ENCODE measurements at regions not wholly inside any gene's neighbourhood (a gene's known extent, or its start where the extent isn't known, plus 50 kb on each side); places are given as distances from the start of the nearest gene placed in this dataset.

DNA sequence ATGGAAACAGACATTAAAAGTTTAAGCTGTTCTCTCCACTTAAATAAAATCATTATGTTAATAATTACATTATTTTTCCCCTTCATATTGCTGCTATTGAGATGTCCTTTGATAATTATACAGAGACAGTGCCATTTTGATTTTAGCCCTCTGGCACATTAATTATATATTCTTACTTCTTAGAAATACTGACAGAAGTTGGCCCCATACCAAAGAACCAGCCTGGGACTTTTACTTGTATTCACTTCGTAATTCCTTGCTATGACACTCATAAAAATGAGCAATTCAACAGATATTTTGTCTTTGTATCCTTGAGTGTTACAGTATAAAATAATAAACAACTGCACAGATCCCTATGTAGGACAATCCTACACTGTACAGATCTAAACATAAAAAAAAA, 743.7 kb downstream of the TBC1D32 start:
- no peaks in the 10 kb centered on the region for H3K36me3 Mint-ChIP-seq
- no peak overlapping the region for H3K27ac Mint-ChIP-seq
- no peaks in the 10 kb centered on the region for H3K9me3 Mint-ChIP-seq (ENCODE audit: low read depth)
- H3K4me1 Mint-ChIP-seq (ENCODE audit: low read depth), result no peaks in the 10 kb centered on the region
- H3K4me3 Mint-ChIP-seq, result no peak overlapping the region
- H3K27me3 Mint-ChIP-seq, result no peaks in the 10 kb centered on the region

DNA sequence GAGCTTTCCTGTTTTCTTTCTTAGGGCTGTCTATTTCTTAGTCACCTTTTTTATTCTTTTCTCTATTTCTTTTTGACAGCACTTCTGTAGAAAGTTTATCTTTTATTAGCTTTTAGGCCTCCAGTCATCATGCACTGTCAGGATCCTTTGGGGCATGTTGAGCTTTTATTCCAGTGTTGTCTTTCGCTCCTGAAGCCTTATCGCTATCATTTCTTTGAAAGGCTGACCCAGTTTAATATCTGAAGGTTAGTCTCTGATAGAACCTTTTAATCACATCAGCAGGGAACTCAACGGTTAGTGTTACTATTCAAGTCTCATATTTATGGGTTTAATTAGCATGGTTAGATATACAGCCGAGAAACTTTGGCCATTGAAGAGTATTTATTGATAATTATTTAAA, 745.9 kb downstream of the TBC1D32 start:
- no peak overlapping the region for H3K27ac Mint-ChIP-seq
- no peaks in the 10 kb centered on the region for H3K36me3 Mint-ChIP-seq
- H3K4me1 Mint-ChIP-seq (ENCODE audit: low read depth), result no peaks in the 10 kb centered on the region
- no peak overlapping the region for H3K4me3 Mint-ChIP-seq
- H3K9me3 Mint-ChIP-seq (ENCODE audit: low read depth), result no peaks in the 10 kb centered on the region
- no peaks in the 10 kb centered on the region for H3K27me3 Mint-ChIP-seq

DNA sequence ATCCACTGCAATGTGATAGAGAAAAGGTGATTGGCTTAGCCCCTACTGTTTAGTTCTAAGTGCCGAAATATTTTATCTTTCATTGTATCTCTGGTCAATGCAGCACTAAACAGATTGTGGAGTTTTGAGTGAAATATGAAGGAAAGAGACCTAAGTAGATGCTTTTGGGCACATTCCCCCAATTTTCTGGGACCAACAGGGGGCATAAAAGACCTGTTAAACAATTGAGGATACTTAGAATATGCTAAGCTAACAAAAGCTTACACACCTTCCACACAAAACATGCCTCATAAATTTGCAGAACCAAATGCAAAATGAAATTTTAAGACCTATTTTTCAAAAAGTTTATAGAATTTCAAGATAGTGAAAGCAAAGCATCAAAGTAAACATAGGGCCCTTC, 746.9 kb downstream of the TBC1D32 start:
- no peaks in the 10 kb centered on the region for H3K4me1 Mint-ChIP-seq (ENCODE audit: low read depth)
- H3K27ac Mint-ChIP-seq, result no peak overlapping the region
- H3K27me3 Mint-ChIP-seq, result no peaks in the 10 kb centered on the region
- H3K9me3 Mint-ChIP-seq (ENCODE audit: low read depth), result peaks cover 6% of the 10 kb centered on the region
- no peak overlapping the region for H3K4me3 Mint-ChIP-seq
- no peaks in the 10 kb centered on the region for H3K36me3 Mint-ChIP-seq

DNA sequence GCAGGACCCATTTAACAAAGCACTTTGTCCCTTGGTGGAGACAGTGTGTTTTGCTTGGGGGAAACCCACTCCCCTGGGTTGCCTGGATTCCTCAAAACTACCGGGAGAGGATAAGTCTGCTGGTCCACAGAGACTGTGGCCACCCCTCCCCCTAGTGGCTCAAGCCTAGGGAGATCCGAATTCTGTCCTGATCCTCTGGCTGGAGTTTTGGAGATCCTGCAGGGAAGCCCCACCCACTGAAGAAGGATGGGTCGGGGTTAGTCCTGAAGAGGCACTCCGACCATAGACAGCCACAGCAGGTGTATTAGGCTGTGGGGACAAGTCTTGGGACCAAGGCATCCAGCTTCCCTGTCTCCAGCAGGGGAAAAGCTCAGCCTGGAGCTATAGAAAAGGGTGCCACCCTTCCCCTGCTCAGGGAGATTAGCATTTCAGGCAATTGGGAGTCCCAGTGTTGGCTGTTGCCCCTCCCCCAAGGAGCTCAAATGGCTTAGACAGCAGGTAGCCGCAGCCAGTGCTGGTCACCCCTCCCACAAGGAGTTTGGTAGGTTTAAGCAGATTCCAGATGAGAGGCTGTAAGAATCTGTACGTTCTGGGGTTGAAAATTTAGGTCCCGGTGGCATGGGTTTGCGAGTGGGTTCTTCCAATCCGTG, 750.0 kb downstream of the TBC1D32 start:
- Mint-ChIP-seq H3K36me3 (no peaks in the 10 kb centered on the region), H3K9me3 (ENCODE audit: low read depth) (peaks cover 6% of the 10 kb centered on the region), H3K27me3 (no peaks in the 10 kb centered on the region), H3K4me1 (ENCODE audit: low read depth) (no peaks in the 10 kb centered on the region), H3K4me3 (no peak overlapping the region), H3K27ac (no peak overlapping the region)

DNA sequence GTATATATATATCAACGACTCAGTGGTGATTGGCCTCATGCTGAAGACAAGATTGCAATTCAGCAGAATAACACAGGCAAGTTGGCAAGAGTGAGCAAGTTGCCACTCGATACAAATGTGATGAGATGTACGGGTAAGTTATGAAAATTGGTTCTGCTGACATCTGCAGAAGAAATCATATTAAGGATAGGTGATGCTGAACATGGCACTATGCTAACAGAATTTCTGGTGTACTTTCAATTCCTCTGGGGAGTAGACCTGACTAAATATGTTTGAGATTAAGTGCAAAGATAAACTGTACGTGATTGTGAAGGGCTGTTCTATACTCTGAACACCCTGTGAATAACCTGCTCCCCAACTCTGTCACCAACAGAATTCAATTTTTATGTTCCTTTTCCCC, 758.2 kb downstream of the TBC1D32 start:
- Mint-ChIP-seq H3K4me1 (ENCODE audit: low read depth) (no peaks in the 10 kb centered on the region), H3K27ac (no peak overlapping the region), H3K4me3 (no peak overlapping the region), H3K9me3 (ENCODE audit: low read depth) (no peaks in the 10 kb centered on the region), H3K36me3 (no peaks in the 10 kb centered on the region), H3K27me3 (no peaks in the 10 kb centered on the region)

DNA sequence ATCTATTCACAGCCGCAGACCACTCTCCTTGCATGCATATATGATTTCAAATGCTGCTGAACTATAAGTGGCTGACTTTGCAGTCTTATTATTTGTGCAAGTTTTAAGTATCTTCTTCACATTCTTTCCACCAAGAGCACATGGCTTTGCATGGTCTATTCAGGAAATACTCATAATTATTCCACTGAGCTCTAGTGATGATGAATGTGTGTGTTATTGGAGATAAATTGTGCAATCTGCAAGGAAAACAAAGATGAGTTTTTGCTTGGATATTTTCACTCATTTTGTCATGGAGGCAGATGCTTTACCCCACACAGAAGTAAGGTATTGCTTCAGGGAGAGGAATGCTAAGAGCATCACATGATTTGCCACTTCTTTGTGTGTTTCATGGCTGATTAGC, 764.6 kb downstream of the TBC1D32 start:
- H3K4me3 Mint-ChIP-seq, result no peak overlapping the region
- peaks cover 3% of the 10 kb centered on the region for H3K9me3 Mint-ChIP-seq (ENCODE audit: low read depth)
- H3K36me3 Mint-ChIP-seq, result no peaks in the 10 kb centered on the region
- no peak overlapping the region for H3K27ac Mint-ChIP-seq
- H3K27me3 Mint-ChIP-seq, result no peaks in the 10 kb centered on the region
- no peaks in the 10 kb centered on the region for H3K4me1 Mint-ChIP-seq (ENCODE audit: low read depth)

DNA sequence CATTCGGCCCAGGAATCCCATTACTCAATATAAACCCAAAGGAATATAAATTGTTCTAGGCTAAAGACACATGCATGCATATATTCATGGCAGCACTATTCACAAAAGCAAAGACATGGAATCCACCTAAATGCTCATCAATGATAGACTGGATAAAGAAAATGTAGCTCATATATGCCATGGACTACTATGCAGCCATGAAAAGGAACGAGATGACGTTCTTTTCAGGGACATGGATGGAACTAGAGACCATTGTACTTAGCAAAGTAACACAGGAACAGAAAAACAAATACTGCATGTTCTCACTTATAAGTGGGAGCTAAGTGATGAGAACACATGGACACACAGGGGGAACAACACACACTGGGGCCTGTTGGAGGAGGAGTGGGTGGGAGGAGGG, 769.5 kb downstream of the TBC1D32 start:
- no peaks in the 10 kb centered on the region for H3K27me3 Mint-ChIP-seq
- H3K4me1 Mint-ChIP-seq (ENCODE audit: low read depth), result no peaks in the 10 kb centered on the region
- no peak overlapping the region for H3K27ac Mint-ChIP-seq
- no peak overlapping the region for H3K4me3 Mint-ChIP-seq
- no peaks in the 10 kb centered on the region for H3K36me3 Mint-ChIP-seq
- peaks cover 3% of the 10 kb centered on the region for H3K9me3 Mint-ChIP-seq (ENCODE audit: low read depth)

DNA sequence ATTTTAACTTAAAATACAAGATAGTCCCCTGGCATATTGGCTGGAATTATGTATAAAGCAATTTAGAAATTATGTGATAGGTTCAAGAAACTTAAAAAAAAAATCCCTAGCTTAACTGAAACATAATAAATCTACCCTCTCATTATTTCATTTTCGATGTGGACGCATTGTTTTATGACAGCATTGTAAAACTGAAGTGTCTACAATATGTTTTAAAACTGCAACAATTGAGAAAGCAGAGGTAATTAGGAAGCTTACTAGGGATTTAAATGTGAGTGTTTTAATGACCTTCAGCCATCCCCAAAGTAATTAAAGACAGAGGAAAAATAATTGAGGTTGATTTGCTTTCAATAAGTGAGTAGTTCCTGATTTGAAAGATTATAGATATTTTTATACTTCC, 776.0 kb downstream of the TBC1D32 start:
- Mint-ChIP-seq H3K9me3 (ENCODE audit: low read depth) (peaks cover 3% of the 10 kb centered on the region), H3K36me3 (no peaks in the 10 kb centered on the region), H3K27me3 (no peaks in the 10 kb centered on the region), H3K27ac (no peak overlapping the region), H3K4me1 (ENCODE audit: low read depth) (no peaks in the 10 kb centered on the region), H3K4me3 (no peak overlapping the region)

DNA sequence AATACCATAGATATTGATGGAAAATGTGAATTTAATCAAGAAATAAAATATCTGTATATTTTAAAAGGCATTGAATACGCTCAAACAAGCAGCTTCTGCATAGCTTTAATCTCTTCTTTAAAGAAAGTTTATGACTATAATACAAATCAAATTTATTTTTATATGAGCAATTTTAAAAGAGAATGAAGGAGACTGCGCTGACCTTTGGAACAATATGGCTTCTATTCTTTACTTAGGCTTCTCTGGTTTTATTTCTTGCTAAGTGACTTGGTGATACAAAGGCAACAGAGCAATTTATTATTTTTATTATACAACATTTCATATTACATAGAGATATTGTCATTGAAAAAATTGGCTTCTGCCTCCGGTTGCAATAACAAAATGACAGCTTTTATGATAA, 776.7 kb downstream of the TBC1D32 start:
- Mint-ChIP-seq H3K4me3 (no peak overlapping the region), H3K36me3 (no peaks in the 10 kb centered on the region), H3K9me3 (ENCODE audit: low read depth) (peaks cover 3% of the 10 kb centered on the region), H3K4me1 (ENCODE audit: low read depth) (no peaks in the 10 kb centered on the region), H3K27ac (no peak overlapping the region), H3K27me3 (no peaks in the 10 kb centered on the region)

DNA sequence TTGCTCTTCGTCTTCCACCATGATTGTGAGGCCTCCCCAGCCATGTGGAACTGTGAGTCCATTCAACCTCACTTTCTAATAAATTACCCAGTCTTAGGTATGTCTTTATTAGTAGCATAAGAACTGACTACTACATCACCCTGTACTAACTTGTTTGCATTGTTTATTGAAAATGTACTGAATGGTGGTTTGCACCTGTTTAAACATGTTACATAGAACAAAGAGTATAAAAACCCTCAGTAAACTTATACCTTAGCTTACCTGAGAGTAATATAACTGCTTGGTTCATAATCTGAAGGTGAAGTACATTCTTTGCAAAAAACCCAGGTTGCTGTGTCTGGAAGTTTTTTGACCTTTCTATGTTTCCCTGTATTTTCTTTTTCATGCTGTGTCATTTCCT, 777.8 kb downstream of the TBC1D32 start:
- H3K27me3 Mint-ChIP-seq, result no peaks in the 10 kb centered on the region
- H3K4me1 Mint-ChIP-seq (ENCODE audit: low read depth), result no peaks in the 10 kb centered on the region
- H3K36me3 Mint-ChIP-seq, result no peaks in the 10 kb centered on the region
- no peak overlapping the region for H3K4me3 Mint-ChIP-seq
- H3K9me3 Mint-ChIP-seq (ENCODE audit: low read depth), result peaks cover 3% of the 10 kb centered on the region
- no peak overlapping the region for H3K27ac Mint-ChIP-seq

DNA sequence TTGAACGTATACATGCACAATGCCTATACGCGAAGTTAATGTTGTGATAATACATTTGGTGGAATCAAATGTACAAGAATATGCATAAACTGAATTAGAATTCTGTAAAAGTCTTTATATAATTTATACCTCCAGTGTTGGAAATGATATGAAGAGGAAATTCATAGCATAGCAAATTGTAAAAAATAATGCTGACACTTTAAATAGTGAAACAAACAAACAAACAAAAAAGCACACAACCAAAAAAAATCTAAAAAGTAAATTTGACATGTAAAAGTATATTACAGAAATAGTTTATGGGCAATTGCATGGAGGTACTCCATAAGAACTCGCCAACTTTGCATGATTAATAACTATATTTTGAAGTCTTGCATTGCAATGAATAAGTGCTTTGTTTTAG, 780.9 kb downstream of the TBC1D32 start:
- Mint-ChIP-seq H3K36me3 (no peaks in the 10 kb centered on the region), H3K27ac (no peak overlapping the region), H3K9me3 (ENCODE audit: low read depth) (peaks cover 5% of the 10 kb centered on the region), H3K4me3 (no peak overlapping the region), H3K4me1 (ENCODE audit: low read depth) (no peaks in the 10 kb centered on the region), H3K27me3 (no peaks in the 10 kb centered on the region)

DNA sequence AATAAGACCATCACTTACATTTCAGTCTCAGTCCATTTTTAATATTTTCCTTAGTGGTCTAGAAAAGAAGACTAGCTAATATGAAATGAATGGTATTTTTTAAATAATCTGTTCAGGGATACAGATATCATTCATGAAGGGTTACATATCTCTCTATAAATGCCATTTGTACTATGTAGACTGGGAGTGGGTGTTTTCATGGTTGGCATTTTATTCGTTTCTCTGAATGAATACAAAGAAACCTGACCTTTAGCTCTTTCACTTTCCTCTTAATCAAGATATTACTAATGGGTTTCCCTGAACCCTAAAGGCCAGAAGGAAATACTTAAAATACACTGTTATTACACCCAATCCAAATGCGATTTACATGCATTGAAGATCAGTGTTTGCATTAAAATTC, 788.9 kb downstream of the TBC1D32 start:
- H3K36me3 Mint-ChIP-seq, result no peaks in the 10 kb centered on the region
- no peaks in the 10 kb centered on the region for H3K4me1 Mint-ChIP-seq (ENCODE audit: low read depth)
- H3K27ac Mint-ChIP-seq, result no peak overlapping the region
- H3K9me3 Mint-ChIP-seq (ENCODE audit: low read depth), result peaks cover 3% of the 10 kb centered on the region
- no peaks in the 10 kb centered on the region for H3K27me3 Mint-ChIP-seq
- no peak overlapping the region for H3K4me3 Mint-ChIP-seq

DNA sequence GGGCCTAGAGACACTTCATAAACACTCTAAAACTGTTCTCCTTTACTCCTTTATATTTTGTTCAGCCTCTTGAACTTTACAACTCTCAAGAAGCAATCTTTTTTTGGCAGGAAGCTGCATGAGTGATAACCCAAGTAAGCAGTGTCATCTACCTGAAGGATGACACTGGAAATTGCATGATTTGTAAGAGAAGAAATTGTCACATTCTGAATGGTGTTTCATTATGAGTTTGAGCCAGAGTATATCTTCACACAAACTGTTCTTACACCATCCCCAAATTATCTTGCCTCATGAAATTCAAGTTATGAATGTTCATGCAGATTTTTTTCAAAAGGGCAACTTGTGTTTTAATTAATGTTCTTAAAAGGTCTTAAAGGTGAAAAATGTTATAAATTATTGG, 799.3 kb downstream of the TBC1D32 start:
- H3K36me3 Mint-ChIP-seq, result no peaks in the 10 kb centered on the region

DNA sequence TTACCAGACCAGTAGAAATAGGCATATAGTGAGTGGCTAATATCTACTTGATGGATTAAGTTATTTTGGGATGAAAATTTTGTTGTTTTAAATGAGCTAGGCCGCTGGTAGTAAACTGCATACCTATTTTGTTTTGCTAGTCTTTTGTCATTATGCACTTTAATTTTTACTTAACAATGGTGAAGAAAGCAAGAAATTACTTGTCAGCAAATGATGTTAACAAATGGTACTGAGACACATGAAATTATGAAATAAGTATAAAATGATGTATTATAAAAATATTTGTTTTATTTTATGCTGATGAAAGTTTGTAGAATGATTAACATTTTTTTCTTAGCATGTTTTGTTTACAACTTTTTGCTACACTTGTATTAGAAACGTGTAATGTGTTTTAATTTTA, 807.7 kb downstream of the TBC1D32 start:
- H3K4me3 Mint-ChIP-seq, result no peak overlapping the region
- H3K27ac Mint-ChIP-seq, result no peak overlapping the region
- H3K9me3 Mint-ChIP-seq (ENCODE audit: low read depth), result no peaks in the 10 kb centered on the region
- no peaks in the 10 kb centered on the region for H3K27me3 Mint-ChIP-seq
- no peaks in the 10 kb centered on the region for H3K4me1 Mint-ChIP-seq (ENCODE audit: low read depth)
- no peaks in the 10 kb centered on the region for H3K36me3 Mint-ChIP-seq

More for the DNA sequence above, 799.3 kb downstream of the TBC1D32 start:
- H3K27ac Mint-ChIP-seq, result no peak overlapping the region
- H3K9me3 Mint-ChIP-seq (ENCODE audit: low read depth), result peaks cover 12% of the 10 kb centered on the region
- H3K27me3 Mint-ChIP-seq, result no peaks in the 10 kb centered on the region
- no peaks in the 10 kb centered on the region for H3K4me1 Mint-ChIP-seq (ENCODE audit: low read depth)
- H3K4me3 Mint-ChIP-seq, result no peak overlapping the region

DNA sequence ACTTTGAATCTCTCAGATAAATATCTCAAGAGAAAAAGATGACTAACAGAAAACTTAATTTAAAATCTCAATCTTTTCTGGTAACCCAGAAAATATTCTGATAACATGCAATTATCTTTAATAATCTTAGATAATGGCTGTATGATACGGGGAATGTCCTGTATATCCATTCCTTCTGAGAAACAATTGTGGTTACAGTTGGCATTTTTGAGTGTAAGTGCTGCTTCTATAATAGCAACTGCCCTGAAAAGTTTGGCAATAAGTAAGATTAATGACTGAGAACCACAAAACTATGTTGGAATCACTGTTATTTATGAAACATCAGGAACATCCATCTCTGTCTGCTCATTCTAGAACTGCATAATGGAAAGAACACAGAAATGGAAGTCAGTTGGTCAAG, 819.7 kb downstream of the TBC1D32 start:
- Mint-ChIP-seq H3K4me1 (ENCODE audit: low read depth) (no peaks in the 10 kb centered on the region), H3K36me3 (no peaks in the 10 kb centered on the region), H3K9me3 (ENCODE audit: low read depth) (peaks cover 12% of the 10 kb centered on the region), H3K27ac (no peak overlapping the region), H3K4me3 (no peak overlapping the region), H3K27me3 (no peaks in the 10 kb centered on the region)

DNA sequence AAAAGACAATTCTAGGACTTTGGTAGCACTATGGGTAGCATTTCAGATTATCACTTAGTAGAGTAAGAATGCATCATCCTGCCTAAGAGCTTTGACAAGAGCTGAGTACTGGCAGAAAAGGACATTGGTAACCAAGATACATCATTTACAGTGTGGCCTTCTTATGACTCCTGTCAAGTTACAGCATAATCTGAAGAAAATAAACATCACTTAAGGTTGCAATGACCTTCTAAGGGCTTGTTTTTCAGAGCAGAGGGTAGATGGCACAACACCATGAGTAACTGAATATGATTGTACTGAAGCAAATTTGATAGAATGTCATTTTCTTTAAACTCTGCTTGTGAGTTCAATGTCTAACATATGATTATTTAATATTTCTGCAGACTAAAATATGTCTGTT, 822.6 kb downstream of the TBC1D32 start:
- H3K27ac Mint-ChIP-seq, result no peak overlapping the region
- no peaks in the 10 kb centered on the region for H3K27me3 Mint-ChIP-seq
- H3K36me3 Mint-ChIP-seq, result no peaks in the 10 kb centered on the region
- H3K9me3 Mint-ChIP-seq (ENCODE audit: low read depth), result peaks cover 8% of the 10 kb centered on the region
- no peak overlapping the region for H3K4me3 Mint-ChIP-seq
- H3K4me1 Mint-ChIP-seq (ENCODE audit: low read depth), result no peaks in the 10 kb centered on the region
